ENCODE measurements at regions not wholly inside any gene's neighbourhood (a gene's known extent, or its start where the extent isn't known, plus 50 kb on each side); places are given as distances from the start of the nearest gene placed in this dataset.

- Histone ChIP-seq H3K4me2 (no peak overlapping the region), H3K36me3 (no peaks in the 10 kb centered on the region), H3K4me1 (no peaks in the 10 kb centered on the region), H3K4me3 (no peak overlapping the region), H3K27me3 (no peaks in the 10 kb centered on the region), H3K9me3 (replicated peaks in 1 of 11) (0 out of 22 replicates have a peak, but pooled peaks cover 0 to 9% (median 0%) of the 10 kb centered on the region in 11 experiments), H3K27ac (no peak overlapping the region), H4K20me1 (no peaks in the 10 kb centered on the region), H3K9ac (no peak overlapping the region)
- no peak for TF ChIP-seq Cebpa-rat (IDR thresholded peaks at IDR 0.05)
Measured at GRCh38 chr14:57086271-57087162, 182.2 kb downstream of the EXOC5 start.

GRCh38 chr14:57085801-57086200, 182.9 kb downstream of the EXOC5 start:
- no peak for TF ChIP-seq Cebpa-rat (IDR thresholded peaks at IDR 0.05)
- H3K36me3 ChIP-seq: no peaks in the 10 kb centered on the region
- H3K4me3 ChIP-seq: no peak overlapping the region
- H3K9me3 ChIP-seq (replicated peaks in 1 of 11): 0 out of 22 replicates have a peak, but pooled peaks cover 0 to 9% (median 0%) of the 10 kb centered on the region in 11 experiments
- H3K4me2 ChIP-seq: no peak overlapping the region
- H3K27me3 ChIP-seq: no peaks in the 10 kb centered on the region
- no peak overlapping the region for H3K9ac ChIP-seq
- no peaks in the 10 kb centered on the region for H4K20me1 ChIP-seq
- H3K27ac ChIP-seq: no peak overlapping the region
- H3K4me1 ChIP-seq: no peaks in the 10 kb centered on the region

DNA sequence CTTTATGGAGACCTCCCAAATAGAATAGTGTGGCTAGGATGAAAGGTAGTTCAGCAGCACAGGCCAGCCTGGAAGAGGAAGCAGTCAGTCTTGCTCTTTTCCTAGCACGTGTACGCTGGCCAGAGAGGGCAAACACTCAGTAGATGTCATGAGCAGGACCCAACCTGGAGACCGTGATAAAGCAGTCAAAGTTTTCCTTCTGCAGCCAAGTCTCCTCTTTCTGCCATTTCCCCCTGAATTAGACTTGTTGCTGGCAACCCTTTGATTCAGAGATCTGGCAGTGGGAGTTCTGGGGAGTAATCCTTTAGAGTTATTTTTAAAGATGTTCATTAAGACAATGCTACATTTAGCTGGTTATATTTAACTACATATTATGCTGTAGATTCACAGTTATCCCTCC, 183.7 kb downstream of the EXOC5 start:
- Histone ChIP-seq H3K4me2 (no peak overlapping the region), H3K4me3 (no peak overlapping the region), H3K4me1 (no peaks in the 10 kb centered on the region), H3K36me3 (no peaks in the 10 kb centered on the region), H4K20me1 (no peaks in the 10 kb centered on the region), H3K27ac (no peak overlapping the region), H3K9me3 (replicated peaks in 1 of 11) (0 out of 22 replicates have a peak, but pooled peaks cover 0 to 9% (median 0%) of the 10 kb centered on the region in 11 experiments), H3K9ac (no peak overlapping the region), H3K27me3 (no peaks in the 10 kb centered on the region)
- no peak for TF ChIP-seq Cebpa-rat (IDR thresholded peaks at IDR 0.05)

GRCh38 chr14:57080691-57081090, 188.0 kb downstream of the EXOC5 start:
- Histone ChIP-seq H3K27me3 (no peaks in the 10 kb centered on the region), H3K27ac (no peak overlapping the region), H4K20me1 (no peaks in the 10 kb centered on the region), H3K9me3 (replicated peaks in 1 of 11) (no peaks in the 10 kb centered on the region), H3K4me3 (no peak overlapping the region), H3K9ac (no peak overlapping the region), H3K4me2 (no peak overlapping the region), H3K4me1 (no peaks in the 10 kb centered on the region), H3K36me3 (no peaks in the 10 kb centered on the region)
- TF ChIP-seq Cebpa-rat (IDR thresholded peaks at IDR 0.05): no peak

DNA sequence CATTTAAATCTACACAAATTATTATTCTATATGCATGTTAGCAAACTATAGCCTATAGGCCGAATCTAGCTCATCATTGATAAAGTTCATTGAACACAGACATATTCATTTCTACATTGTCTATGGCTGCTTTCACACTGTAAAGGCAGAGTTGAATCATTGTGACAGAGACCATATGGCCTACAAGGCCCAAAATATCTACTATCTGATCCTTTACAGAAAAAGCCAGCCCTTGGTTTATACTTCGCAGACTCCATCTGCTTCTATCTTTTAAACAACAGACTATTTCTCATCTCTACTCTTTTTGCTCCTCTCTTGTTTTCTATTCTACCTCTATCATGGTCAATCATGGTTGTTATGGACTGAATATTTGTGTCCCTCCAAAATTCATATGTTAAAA, 190.7 kb downstream of the EXOC5 start:
- H3K27me3 ChIP-seq: no peaks in the 10 kb centered on the region
- H4K20me1 ChIP-seq: no peaks in the 10 kb centered on the region
- TF ChIP-seq Cebpa-rat (IDR thresholded peaks at IDR 0.05): no peak

DNA sequence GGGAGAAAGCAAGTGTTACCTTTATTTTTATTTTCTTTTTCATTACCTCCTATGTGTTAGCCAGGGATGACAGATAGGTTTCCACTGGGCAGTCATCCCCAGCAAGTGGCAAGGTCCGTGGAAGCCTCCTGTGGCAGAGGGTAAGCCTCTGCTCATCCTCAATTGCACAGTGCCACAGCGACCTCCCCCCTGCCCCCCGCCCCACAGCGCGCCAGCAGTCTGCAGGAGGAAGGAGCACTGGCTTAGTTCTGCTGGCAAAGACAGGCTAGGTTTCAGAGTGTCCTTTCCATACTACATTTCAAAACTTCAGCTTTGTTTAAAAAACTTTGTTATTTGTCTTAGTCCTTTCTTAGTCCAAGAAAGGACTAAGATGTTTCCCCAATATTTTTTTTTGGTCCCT, 194.7 kb downstream of the EXOC5 start:
- H4K20me1 ChIP-seq: no peaks in the 10 kb centered on the region
- no peaks in the 10 kb centered on the region for H3K27me3 ChIP-seq
- H3K9me3 ChIP-seq (replicated peaks in 1 of 11): no peaks in the 10 kb centered on the region
- H3K36me3 ChIP-seq: no peaks in the 10 kb centered on the region
- TF ChIP-seq Cebpa-rat (IDR thresholded peaks at IDR 0.05): no peak
- H3K27ac ChIP-seq: no peak overlapping the region
- H3K4me1 ChIP-seq: no peaks in the 10 kb centered on the region
- no peak overlapping the region for H3K9ac ChIP-seq
- no peak overlapping the region for H3K4me2 ChIP-seq
- no peak overlapping the region for H3K4me3 ChIP-seq

More for the DNA sequence above, 190.7 kb downstream of the EXOC5 start:
- H3K27ac ChIP-seq: no peak overlapping the region
- no peaks in the 10 kb centered on the region for H3K4me1 ChIP-seq
- no peak overlapping the region for H3K4me3 ChIP-seq
- no peaks in the 10 kb centered on the region for H3K9me3 ChIP-seq (replicated peaks in 1 of 11)
- no peaks in the 10 kb centered on the region for H3K36me3 ChIP-seq
- no peak overlapping the region for H3K9ac ChIP-seq
- H3K4me2 ChIP-seq: no peak overlapping the region

GRCh38 chr14:57071639-57072038, 197.1 kb downstream of the EXOC5 start:
- no peak overlapping the region for H3K9ac ChIP-seq

GRCh38 chr14:57069702-57070101, 199.0 kb downstream of the EXOC5 start:
- Histone ChIP-seq H3K27ac (no peak overlapping the region), H3K4me3 (no peak overlapping the region), H4K20me1 (no peaks in the 10 kb centered on the region), H3K9me3 (replicated peaks in 1 of 11) (no peaks in the 10 kb centered on the region), H3K36me3 (no peaks in the 10 kb centered on the region), H3K27me3 (no peaks in the 10 kb centered on the region), H3K4me2 (no peak overlapping the region), H3K4me1 (no peaks in the 10 kb centered on the region), H3K9ac (no peak overlapping the region)
- TF ChIP-seq Cebpa-rat (IDR thresholded peaks at IDR 0.05): no peak

More at GRCh38 chr14:57071639-57072038, 197.1 kb downstream of the EXOC5 start:
- H3K4me1 ChIP-seq: no peaks in the 10 kb centered on the region
- no peaks in the 10 kb centered on the region for H3K9me3 ChIP-seq (replicated peaks in 1 of 11)
- no peak overlapping the region for H3K4me2 ChIP-seq
- no peaks in the 10 kb centered on the region for H4K20me1 ChIP-seq
- H3K27ac ChIP-seq: no peak overlapping the region
- H3K4me3 ChIP-seq: no peak overlapping the region
- H3K36me3 ChIP-seq: no peaks in the 10 kb centered on the region
- H3K27me3 ChIP-seq: no peaks in the 10 kb centered on the region
- no peak for TF ChIP-seq Cebpa-rat (IDR thresholded peaks at IDR 0.05)

- no peaks in the 10 kb centered on the region for H3K36me3 ChIP-seq
- no peaks in the 10 kb centered on the region for H3K9me3 ChIP-seq (replicated peaks in 1 of 11)
- H3K4me3 ChIP-seq: no peak overlapping the region
- no peak overlapping the region for H3K9ac ChIP-seq
- no peak overlapping the region for H3K4me2 ChIP-seq
- H3K27ac ChIP-seq: no peak overlapping the region
- no peaks in the 10 kb centered on the region for H3K27me3 ChIP-seq
- no peak for TF ChIP-seq Cebpa-rat (IDR thresholded peaks at IDR 0.05)
- H3K4me1 ChIP-seq: no peaks in the 10 kb centered on the region
- H4K20me1 ChIP-seq: no peaks in the 10 kb centered on the region
Measured at GRCh38 chr14:57068511-57068910, 200.2 kb downstream of the EXOC5 start.
